GM12891 (cell line): ENCODE measurements at regions not wholly inside any gene's neighbourhood (a gene's known extent, or its start where the extent isn't known, plus 50 kb on each side); places are given as distances from the start of the nearest gene placed in this dataset.
"Not testable (repeated sequence)": the region's sequence is repeated elsewhere in the genome, so short reads cannot be mapped to it uniquely, and the experiment has no call there.

Experiments used
- DNase-seq: peaks from one replicate; pipeline ENCODE4 v3.0.0; 2011; ENCODE audit warnings: low spot score; ENCODE audit not compliant: insufficient read length
- FAIRE-seq: peaks from 2 replicates; lab custom pipeline; 2011; peaks lifted over from hg19 to GRCh38; lab: Jason Lieb, UNC
- PAX5 ChIP-seq: IDR thresholded peaks from 2 replicates; pipeline ENCODE4 v1.6.1; 2011; ENCODE audit warnings: low read length, moderate library complexity, mild to moderate bottlenecking; ENCODE audit not compliant: insufficient read depth, severe bottlenecking
- POLR2A ChIP-seq: IDR thresholded peaks from 2 replicates; pipeline ENCODE4 v1.6.1; 2011; ENCODE audit warnings: low read depth, low read length, control low read depth
- POLR2AphosphoS5 ChIP-seq: IDR thresholded peaks from 2 replicates; pipeline ENCODE4 v1.6.1; 2011; ENCODE audit warnings: low read depth, low read length, control low read depth
- POU2F2 ChIP-seq: IDR thresholded peaks from 2 replicates; pipeline ENCODE4 v1.6.1; 2011; ENCODE audit warnings: low read depth, mild to moderate bottlenecking, control low read depth, low read length, moderate library complexity
- SPI1 ChIP-seq: IDR thresholded peaks from 2 replicates; pipeline ENCODE4 v1.6.1; 2011; ENCODE audit warnings: low read depth, low read length, control low read depth
- TAF1 ChIP-seq: IDR thresholded peaks from 2 replicates; pipeline ENCODE4 v1.6.1; 2011; ENCODE audit warnings: low read depth, low read length, control low read depth

- TF ChIP-seq SPI1, result no peak
- TF ChIP-seq POU2F2, result no peak
- no peak for TF ChIP-seq POLR2AphosphoS5
- no peak for TF ChIP-seq POLR2A
- no peak for TF ChIP-seq TAF1
- TF ChIP-seq PAX5, result no peak
- DNase-seq (no peak), FAIRE-seq (no peak)
Measured at GRCh38 chr9:90070469-90070868, 465.7 kb downstream of the GADD45G start.

DNA sequence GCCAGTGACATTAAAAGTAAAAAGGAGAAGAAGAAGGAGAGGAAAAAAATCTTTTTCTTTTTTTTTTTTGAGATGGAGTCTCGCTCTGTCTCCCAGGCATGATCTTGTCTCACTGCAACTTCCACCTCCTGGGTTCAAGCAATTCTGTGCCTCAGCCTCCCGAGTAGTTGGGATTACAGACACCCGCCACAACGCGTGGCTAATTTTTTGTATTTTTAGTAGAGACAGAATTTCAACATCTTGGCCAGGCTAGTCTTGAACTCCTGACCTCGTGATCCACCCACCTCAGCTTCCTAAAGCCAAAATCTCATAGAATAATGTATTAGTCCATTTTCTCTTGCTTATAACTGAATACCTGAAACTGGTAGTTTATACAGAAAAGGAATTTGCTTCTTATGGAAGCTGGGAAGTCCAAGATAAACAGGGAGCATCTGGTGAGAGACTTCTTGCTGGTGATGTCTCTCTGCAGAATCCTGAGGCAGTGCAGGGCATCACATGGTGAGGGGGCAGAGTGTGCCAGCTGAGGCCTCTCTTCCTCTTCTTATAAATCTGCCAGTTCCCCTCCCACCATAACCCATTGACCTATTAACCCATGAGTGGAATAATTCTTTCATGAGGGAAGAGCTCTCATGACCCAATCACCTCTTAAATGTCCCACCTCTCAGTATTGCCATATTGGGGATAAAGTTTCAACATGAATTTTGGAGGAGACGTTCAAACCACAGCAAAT lies 466.3 kb downstream of the GADD45G start:
- no peak for DNase-seq
- FAIRE-seq, result no peak
- TF ChIP-seq POU2F2 (no peak), TAF1 (no peak), POLR2A (no peak), POLR2AphosphoS5 (no peak), SPI1 (no peak), PAX5 (no peak)

DNA sequence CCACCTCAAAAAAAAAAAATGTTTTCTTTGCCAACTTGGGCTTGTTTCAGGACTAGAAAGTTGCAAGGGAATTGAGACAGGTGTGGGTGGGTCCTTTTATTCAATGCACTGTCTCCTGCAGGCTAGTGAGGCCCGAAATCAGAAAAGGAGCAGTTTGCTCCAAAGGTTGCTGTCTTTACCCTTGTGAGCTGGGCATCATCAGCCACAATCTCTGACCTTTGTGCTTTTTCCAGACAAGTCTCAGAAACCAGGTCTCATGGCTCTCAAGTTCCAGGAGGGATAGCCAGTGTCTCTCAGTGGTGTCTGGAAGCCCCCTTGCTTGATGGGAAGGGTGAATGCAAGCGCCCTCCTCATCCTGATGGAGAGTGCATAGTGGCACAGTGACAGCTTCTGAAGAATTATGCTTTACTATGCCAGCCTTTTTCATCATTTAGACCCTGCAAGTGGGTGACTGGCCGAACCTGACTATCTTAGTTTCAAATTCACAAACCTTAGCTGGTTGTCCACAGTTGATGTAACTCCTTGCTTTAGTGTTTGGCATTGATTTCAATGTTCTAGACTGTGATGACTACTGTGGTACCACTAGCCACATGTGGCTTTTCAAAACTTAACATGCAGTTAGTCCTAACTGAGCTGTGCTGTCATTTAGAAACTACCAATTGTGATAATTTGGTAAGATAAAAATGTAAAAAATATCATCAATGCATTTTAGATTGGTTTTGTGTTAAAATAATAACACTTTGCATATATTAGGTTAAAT lies 468.6 kb downstream of the GADD45G start:
- TF ChIP-seq POLR2A (no peak), PAX5 (no peak)
- no peak for DNase-seq
- FAIRE-seq, result no peak

DNA sequence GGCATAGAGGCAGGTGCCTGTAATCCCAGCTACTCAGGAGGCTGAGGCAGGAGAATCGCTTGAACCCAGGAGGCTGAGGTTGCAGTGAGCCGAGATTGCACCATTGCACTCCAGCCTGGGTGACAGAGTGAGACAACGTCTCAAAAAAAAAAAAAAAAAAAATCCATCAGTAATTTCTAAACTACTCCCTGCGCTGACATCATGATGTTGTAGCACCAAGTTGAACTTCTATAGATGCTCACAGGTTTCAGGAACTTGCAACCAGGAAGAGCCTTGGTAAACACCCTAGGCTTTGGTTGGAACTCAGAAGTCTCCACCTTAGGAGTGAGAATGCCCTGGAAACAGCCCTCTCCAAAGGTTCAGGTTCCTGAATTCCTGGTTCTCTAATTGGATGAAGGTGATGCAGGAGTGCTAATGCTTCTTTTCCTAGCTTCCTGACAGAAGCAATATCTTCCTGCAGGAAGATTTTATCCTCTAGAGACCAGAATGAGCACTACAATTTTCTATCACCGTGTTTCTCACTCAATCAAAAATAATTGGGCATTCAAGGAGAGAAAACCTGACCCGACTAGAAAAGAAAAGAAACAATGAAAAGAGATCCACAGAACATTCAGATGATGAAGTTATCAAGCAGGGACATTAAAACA lies 469.6 kb downstream of the GADD45G start:
- no peak for DNase-seq
- FAIRE-seq, result no peak
- no peak for TF ChIP-seq TAF1
- no peak for TF ChIP-seq POLR2A
- TF ChIP-seq PAX5, result no peak

DNA sequence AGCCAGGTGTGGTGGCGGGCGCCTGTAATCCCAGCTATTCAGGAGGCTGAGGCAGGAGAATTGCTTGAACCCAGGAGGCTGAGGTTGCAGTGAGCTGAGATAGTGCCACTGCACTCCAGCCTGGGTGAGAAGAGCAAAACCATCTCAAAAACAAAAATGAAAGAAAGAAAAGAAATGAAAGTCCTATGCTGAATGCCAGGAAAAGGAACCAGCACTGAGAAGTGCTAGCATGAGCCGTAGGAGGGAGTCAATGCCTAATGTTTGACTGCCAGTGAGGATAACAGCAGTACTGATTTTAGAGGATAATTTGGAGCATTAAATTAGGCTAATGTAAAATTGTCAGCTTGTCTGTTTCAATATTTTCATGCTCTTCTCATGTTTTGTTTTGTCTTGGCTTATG lies 472.8 kb downstream of the GADD45G start:
- not testable (repeated sequence) for DNase-seq, FAIRE-seq

DNA sequence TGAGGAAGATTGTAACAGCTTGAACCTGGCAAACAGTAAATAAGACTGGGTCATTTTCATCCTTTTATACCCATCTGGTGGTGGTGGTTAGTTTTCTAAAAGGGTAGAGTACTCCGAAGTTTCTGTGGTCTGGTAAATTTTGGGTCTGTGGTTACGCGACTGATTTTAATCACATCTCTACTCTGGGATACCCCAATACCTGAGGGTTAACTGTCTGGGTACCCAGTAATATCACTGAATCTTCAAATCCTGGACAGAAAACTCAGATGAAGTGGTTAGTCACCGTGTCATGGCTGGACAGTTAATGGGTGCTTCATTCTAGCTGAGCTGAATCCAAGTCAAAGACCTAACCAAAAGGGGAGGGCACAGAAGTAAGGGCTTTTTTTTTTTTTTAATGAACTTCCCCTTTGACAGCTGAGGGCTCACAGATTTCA lies 474.2 kb downstream of the GADD45G start:
- DNase-seq (no peak), FAIRE-seq (peak; percentile 35)
- TF ChIP-seq PAX5 (no peak), TAF1 (no peak), POU2F2 (no peak), POLR2A (no peak)

GRCh38 chr9:90085633-90086032 lies 480.8 kb downstream of the GADD45G start:
- no peak for TF ChIP-seq POLR2A
- TF ChIP-seq POU2F2, result no peak
- no peak for TF ChIP-seq POLR2AphosphoS5
- TF ChIP-seq TAF1, result no peak
- no peak for TF ChIP-seq SPI1
- TF ChIP-seq PAX5, result no peak
- DNase-seq, result no peak
- no peak for FAIRE-seq

DNA sequence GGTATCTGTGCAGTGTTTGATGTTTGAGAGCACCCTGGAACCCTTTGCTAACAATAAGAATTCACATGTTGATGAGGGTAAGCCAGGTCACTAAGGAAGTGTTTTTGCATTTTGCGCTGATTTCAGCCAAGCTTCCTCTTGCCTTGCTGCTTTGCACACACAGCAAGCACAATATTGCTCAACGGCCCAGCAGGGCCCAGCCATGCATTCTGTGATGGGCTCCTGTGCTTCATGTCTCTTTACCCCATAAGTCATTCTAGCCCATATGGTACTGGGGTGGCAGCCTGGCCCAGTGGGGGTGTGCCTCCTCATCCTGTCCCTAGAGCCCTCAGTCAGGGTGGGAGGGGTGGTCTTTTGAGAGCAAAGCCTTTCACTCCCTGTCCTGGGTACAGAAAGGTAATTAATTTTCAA lies 481.3 kb downstream of the GADD45G start:
- TF ChIP-seq POLR2AphosphoS5, result no peak
- TF ChIP-seq TAF1, result no peak
- no peak for TF ChIP-seq POU2F2
- no peak for TF ChIP-seq PAX5
- no peak for TF ChIP-seq POLR2A
- TF ChIP-seq SPI1, result no peak
- no peak for FAIRE-seq
- DNase-seq, result no peak

DNA sequence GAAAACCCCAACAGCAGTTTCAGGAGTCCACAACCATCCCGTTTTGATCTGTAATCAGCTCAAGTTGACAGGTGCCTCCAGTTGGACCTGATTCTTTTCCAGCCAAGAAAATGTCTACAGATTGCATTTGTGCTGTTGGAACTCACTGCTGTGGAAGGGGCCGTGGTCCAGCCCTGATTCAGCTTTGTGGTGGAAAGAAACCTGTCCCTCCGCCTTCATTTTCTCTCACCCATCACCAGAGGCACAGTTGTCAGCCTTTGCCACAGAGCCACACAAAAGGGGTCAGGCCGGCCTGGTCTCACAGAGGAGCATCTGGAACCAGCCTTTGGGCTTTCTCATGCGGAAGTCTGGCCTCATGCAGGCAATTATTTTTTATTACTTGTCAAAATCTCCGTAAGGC lies 483.6 kb downstream of the GADD45G start:
- no peak for TF ChIP-seq PAX5
- TF ChIP-seq SPI1, result no peak
- TF ChIP-seq POLR2AphosphoS5, result no peak
- TF ChIP-seq POLR2A, result no peak
- TF ChIP-seq POU2F2, result no peak
- no peak for TF ChIP-seq TAF1

GRCh38 chr9:90088856-90089255 lies 484.0 kb downstream of the GADD45G start:
- no peak for FAIRE-seq
- TF ChIP-seq SPI1 (no peak), POLR2AphosphoS5 (no peak), TAF1 (no peak), POLR2A (no peak), POU2F2 (no peak), PAX5 (no peak)
- DNase-seq, result no peak

More for the DNA sequence above, 483.6 kb downstream of the GADD45G start:
- DNase-seq (no peak), FAIRE-seq (no peak)
